H1 (cell line): ENCODE measurements at regions not wholly inside any gene's neighbourhood (a gene's known extent, or its start where the extent isn't known, plus 50 kb on each side); places are given as distances from the start of the nearest gene placed in this dataset.

Source experiments
- CTCF ChIA-PET: fragments of 300-600 bp; sonication (Branson Sonifier 250); formaldehyde crosslinking; loops from one replicate; lab custom pipeline; 2021; ENCODE audit not compliant: partially characterized antibody; lab: Charles Lee
- POLR2A ChIA-PET: fragments of 300-600 bp; sonication (Branson Sonifier 250); formaldehyde crosslinking; loops from one replicate; lab custom pipeline; 2021; ENCODE audit warnings: inconsistent platforms; ENCODE audit not compliant: partially characterized antibody; lab: Charles Lee
- DNase-seq, 2 experiments: peaks; one replicate each; pipeline versions ENCODE4 v3.0.0 to v3.0.0-alpha.2; 2010 to 2022; ENCODE audit warnings: low spot score in 2 of 2, low read depth in 1 of 2, mixed read lengths in 1 of 2
- FAIRE-seq: peaks from 2 replicates; lab custom pipeline; 2011; peaks lifted over from hg19 to GRCh38; lab: Jason Lieb, UNC
- H2AFZ ChIP-seq: 2 replicates; pipeline ENCODE4 v1.8.1; 2012; ENCODE audit warnings: low read length, inconsistent platforms
- H2AK5ac ChIP-seq: 2 replicates; pipeline ENCODE4 v1.6.1; 2013; ENCODE audit warnings: low read depth, low read length
- H2BK120ac ChIP-seq: replicated peaks from 2 replicates; pipeline ENCODE3; 2013; ENCODE audit warnings: low read depth, low read length, inconsistent platforms
- H2BK12ac ChIP-seq: 2 replicates; pipeline ENCODE4 v1.6.1; 2013; ENCODE audit warnings: low read depth, low read length
- H2BK15ac ChIP-seq: 2 replicates; pipeline ENCODE4 v1.6.1; 2013; ENCODE audit warnings: low read length
- H2BK20ac ChIP-seq: 2 replicates; pipeline ENCODE4 v1.6.1; 2013; ENCODE audit warnings: low read length
- H2BK5ac ChIP-seq: 2 replicates; pipeline ENCODE4 v1.6.1; 2013; ENCODE audit warnings: low read depth, low read length
- H3K14ac ChIP-seq: 2 replicates; pipeline ENCODE4 v1.6.1; 2013; ENCODE audit warnings: inconsistent platforms; ENCODE audit not compliant: insufficient read length
- H3K18ac ChIP-seq: 2 replicates; pipeline ENCODE4 v1.6.1; 2013; ENCODE audit warnings: low read length; ENCODE audit errors: extremely low read depth
- H3K23ac ChIP-seq: 2 replicates; pipeline ENCODE4 v1.6.1; 2013; ENCODE audit warnings: inconsistent platforms; ENCODE audit not compliant: insufficient read length
- H3K23me2 ChIP-seq: 2 replicates; pipeline ENCODE4 v1.6.1; 2013; ENCODE audit warnings: low read depth, low read length
- H3K27ac ChIP-seq: 2 replicates; pipeline ENCODE4 v1.6.1; 2011; ENCODE audit warnings: low read depth, low read length, inconsistent platforms
- H3K27me3 ChIP-seq, 4 experiments: replicated peaks in 1 of 4; 1 replicate in 1 of 4; 2 replicates in 3 of 4; pipeline versions ENCODE4 v1.6.1 to v1.8.1; 2011 to 2013; ENCODE audit warnings: low read length in 3 of 4, mild to moderate bottlenecking in 3 of 4, inconsistent platforms in 2 of 4, mixed read lengths in 2 of 4, moderate library complexity in 1 of 4; ENCODE audit not compliant: control insufficient read depth in 3 of 4, insufficient read depth in 3 of 4; ENCODE audit errors: extremely low read depth in 1 of 4
- H3K36me3 ChIP-seq, 4 experiments: 2 replicates each; pipeline versions ENCODE4 v1.6.1 to v1.8.1; 2011 to 2013; ENCODE audit warnings: mild to moderate bottlenecking in 4 of 4, low read length in 3 of 4, moderate library complexity in 2 of 4, control low read depth in 1 of 4, inconsistent platforms in 1 of 4; ENCODE audit not compliant: insufficient read depth in 4 of 4, control insufficient read depth in 2 of 4
- H3K4ac ChIP-seq: replicated peaks from 2 replicates; pipeline ENCODE3; 2013; ENCODE audit warnings: low read length, low read depth, mixed read lengths, inconsistent platforms; ENCODE audit not compliant: insufficient read length
- H3K4me1 ChIP-seq, 4 experiments: replicated peaks in 1 of 4; 1 replicate in 1 of 4; 2 replicates in 3 of 4; pipeline versions ENCODE4 v1.6.1 to v1.8.1; 2011 to 2013; ENCODE audit warnings: low read length in 3 of 4, inconsistent platforms in 2 of 4, mixed read lengths in 1 of 4; ENCODE audit not compliant: insufficient read depth in 4 of 4, control insufficient read depth in 3 of 4
- H3K4me2 ChIP-seq, 2 experiments: 2 replicates each; pipeline versions ENCODE4 v1.6.1 to v1.8.1; 2011 to 2013; ENCODE audit warnings: low read depth in 2 of 2, low read length in 2 of 2, control low read depth in 1 of 2, inconsistent platforms in 1 of 2, mild to moderate bottlenecking in 1 of 2; ENCODE audit not compliant: insufficient read depth in 1 of 2
- H3K4me3 ChIP-seq, 4 experiments: fragments of 200-600, 300-600 bp in 1 of 4; sonication (generic), shearing (Covaris generic), sonication (Bioruptor Twin) in 1 of 4; 2 replicates each; pipeline versions ENCODE4 v1.5.1 to v1.8.1; 2011 to 2016; ENCODE audit warnings: low read length in 4 of 4, low read depth in 3 of 4, control low read depth in 2 of 4, inconsistent platforms in 2 of 4, mild to moderate bottlenecking in 2 of 4, mixed read lengths in 1 of 4, moderate library complexity in 1 of 4; ENCODE audit not compliant: insufficient read depth in 2 of 4; ENCODE audit errors: extremely low read depth in 1 of 4
- H3K56ac ChIP-seq: replicated peaks from 2 replicates; pipeline ENCODE3; 2013; ENCODE audit warnings: low read depth, mild to moderate bottlenecking, mixed read lengths, low read length, inconsistent platforms; ENCODE audit not compliant: insufficient read length
- H3K79me1 ChIP-seq: 2 replicates; pipeline ENCODE4 v1.6.1; 2013; ENCODE audit warnings: low read depth, low read length, control low read depth
- H3K79me2 ChIP-seq, 2 experiments: 2 replicates each; pipeline versions ENCODE4 v1.6.1 to v1.8.1; 2012 to 2013; ENCODE audit warnings: low read length in 2 of 2, mild to moderate bottlenecking in 2 of 2, inconsistent platforms in 1 of 2; ENCODE audit not compliant: insufficient read depth in 2 of 2, control insufficient read depth in 1 of 2
- H3K9ac ChIP-seq, 4 experiments: replicated peaks in 1 of 4; 1 replicate in 1 of 4; 2 replicates in 3 of 4; pipeline versions ENCODE4 v1.6.1 to v1.8.1; 2011 to 2013; ENCODE audit warnings: low read depth in 3 of 4, low read length in 3 of 4, control low read depth in 2 of 4, mild to moderate bottlenecking in 2 of 4, moderate library complexity in 2 of 4, inconsistent platforms in 1 of 4; ENCODE audit errors: extremely low read depth in 1 of 4
- H3K9me3 ChIP-seq, 2 experiments: 2 replicates each; pipeline versions ENCODE4 v1.6.1 to v1.8.1; 2012 to 2013; ENCODE audit warnings: mild to moderate bottlenecking in 2 of 2, moderate library complexity in 2 of 2, control low read depth in 1 of 2, inconsistent platforms in 1 of 2, low read depth in 1 of 2, low read length in 1 of 2, mixed read lengths in 1 of 2; ENCODE audit not compliant: insufficient read depth in 2 of 2
- H4K20me1 ChIP-seq, 2 experiments: replicated peaks in 1 of 2; 2 replicates each; pipeline versions ENCODE3 to v1.8.1; 2011 to 2013; ENCODE audit warnings: inconsistent platforms in 2 of 2, low read length in 2 of 2, mild to moderate bottlenecking in 1 of 2; ENCODE audit not compliant: insufficient read depth in 2 of 2, control insufficient read depth in 1 of 2
- H4K5ac ChIP-seq: 2 replicates; pipeline ENCODE4 v1.6.1; 2013; ENCODE audit warnings: low read length, low read depth, mixed read lengths, inconsistent platforms; ENCODE audit not compliant: insufficient read length
- H4K8ac ChIP-seq: 2 replicates; pipeline ENCODE4 v1.8.0; 2013; ENCODE audit warnings: mild to moderate bottlenecking, moderate library complexity, low read length, inconsistent platforms; ENCODE audit not compliant: insufficient read depth; ENCODE audit errors: extremely low read depth
- H4K91ac ChIP-seq: replicated peaks from 2 replicates; pipeline ENCODE3; 2013; ENCODE audit warnings: low read length, mixed read lengths, inconsistent platforms; ENCODE audit not compliant: insufficient read length
- SIN3A ChIP-seq, 2 experiments: IDR thresholded peaks in 1 of 2; conservative IDR thresholded peaks in 1 of 2; 2 replicates each; pipeline ENCODE4 v1.6.1; 2011 to 2012; ENCODE audit warnings: low read length in 2 of 2, improper control_type of control experiment in 1 of 2, low read depth in 1 of 2, mild to moderate bottlenecking in 1 of 2
- WGBS, 2 experiments: shearing (Covaris generic) in 1 of 2; methylation state at CpG; one replicate each; pipeline versions ENCODE4 v1.1.6 to v1.1.7; 2013 to 2015; ENCODE audit warnings: low lambda C conversion rate in 2 of 2, mixed read lengths in 2 of 2, inconsistent platforms in 1 of 2, low coverage in 1 of 2, missing lambda C conversion rate in 1 of 2; ENCODE audit not compliant: insufficient replicate concordance in 2 of 2, insufficient coverage in 1 of 2, insufficient read length in 1 of 2; ENCODE audit errors: extremely low coverage in 1 of 2, missing lambda C conversion rate in 1 of 2; 5-methylcytosine and 5-hydroxymethylcytosine counted together

GRCh38 chr5:168136340-168136739, 155.1 kb upstream of the WWC1 start:
- H3K18ac ChIP-seq = no peak overlapping the region
- H3K14ac ChIP-seq = no peak overlapping the region
- no peak overlapping the region for H2BK20ac ChIP-seq
- DNase-seq = no peak
- CTCF ChIA-PET = interaction anchor here (0.8 to 1.7 kb wide), 9 partner anchors 11 to 101 kb away, joined by 3 to 7 read pairs (median 4); no protein-coding TSS in a partner anchor
- H4K8ac ChIP-seq = no peak overlapping the region
- H3K9me3 ChIP-seq = no peaks in the 10 kb centered on the region
- no peak overlapping the region for H3K4me3 ChIP-seq
- POLR2A ChIA-PET = interaction anchor here (1.1 kb wide), 1 partner anchor 18 kb away, joined by 3 read pairs; no protein-coding TSS in a partner anchor
- H3K9ac ChIP-seq = no peak overlapping the region
- no peak overlapping the region for H4K91ac ChIP-seq
- no peaks in the 10 kb centered on the region for H3K23me2 ChIP-seq
- no peak overlapping the region for H3K4me2 ChIP-seq
- H3K79me2 ChIP-seq = no peaks in the 10 kb centered on the region
- no peak overlapping the region for H3K56ac ChIP-seq
- 74% methylated on average over 5 of the region's 5 CpGs; no CpG with 5 or more reads in 1 of the 2 experiments for WGBS, 2 experiments
- no peak overlapping the region for H2BK120ac ChIP-seq
- H4K20me1 ChIP-seq = no peaks in the 10 kb centered on the region
- no peak for TF ChIP-seq SIN3A (conservative IDR thresholded peaks at IDR 0.05 in 1 of 2, IDR thresholded peaks at IDR 0.05 in 1 of 2; ENCODE audit: low read depth in 1 of 2, low read length in 2 of 2)
- H3K36me3 ChIP-seq = no peaks in the 10 kb centered on the region
- H2AFZ ChIP-seq = no peak overlapping the region
- H2BK5ac ChIP-seq = no peak overlapping the region
- H4K5ac ChIP-seq = no peak overlapping the region
- no peaks in the 10 kb centered on the region for H3K27me3 ChIP-seq
- FAIRE-seq = no peak
- peaks cover 0 to 14% (median 7%) of the 10 kb centered on the region in 4 experiments; a peak in 5 of 7 replicates for H3K4me1 ChIP-seq
- H2BK15ac ChIP-seq = no peak overlapping the region
- no peaks in the 10 kb centered on the region for H3K79me1 ChIP-seq
- no peak overlapping the region for H3K23ac ChIP-seq
- H2BK12ac ChIP-seq = no peak overlapping the region
- no peak overlapping the region for H2AK5ac ChIP-seq
- no peak overlapping the region for H3K27ac ChIP-seq
- H3K4ac ChIP-seq = no peak overlapping the region
